Astrocyte (in vitro differentiated cells and primary cell): ENCODE measurements at regions not wholly inside any gene's neighbourhood (a gene's known extent, or its start where the extent isn't known, plus 50 kb on each side); places are given as distances from the start of the nearest gene placed in this dataset.

Experiments
- CTCF ChIP-seq: IDR thresholded peaks from 2 replicates; pipeline ENCODE4 v1.5.1; 2011; ENCODE audit warnings: low read depth, mild to moderate bottlenecking, inconsistent platforms, low read length, moderate library complexity; ENCODE audit not compliant: insufficient read depth
- EZH2 ChIP-seq: IDR thresholded peaks from 2 replicates; pipeline ENCODE4 v1.6.1; 2012; ENCODE audit warnings: mild to moderate bottlenecking, low read length, inconsistent platforms; ENCODE audit not compliant: insufficient read depth

GRCh38 chr2:129768485-129769184, 210.8 kb upstream of the RAB6C start:
- TF ChIP-seq CTCF (no peak), EZH2 (no peak)
